Neural progenitor cell (in vitro differentiated cells): ENCODE measurements at regions not wholly inside any gene's neighbourhood (a gene's known extent, or its start where the extent isn't known, plus 50 kb on each side); places are given as distances from the start of the nearest gene placed in this dataset.

Source experiments
- DNase-seq: peaks from one replicate; pipeline ENCODE4 v3.0.0-alpha.2; 2016; ENCODE audit warnings: low spot score
- H2AFZ ChIP-seq: fragments of 200-600 bp; sonication (generic); replicated peaks from 2 replicates; pipeline ENCODE4 v1.6.1; 2016; ENCODE audit warnings: antibody characterized with exemption
- H3F3A ChIP-seq: fragments of 200-600 bp; sonication (generic); 2 replicates; pipeline ENCODE4 v1.6.1; 2016; ENCODE audit warnings: antibody characterized with exemption, low read depth
- H3K27ac ChIP-seq: fragments of 200-600 bp; sonication (generic); 2 replicates; pipeline ENCODE4 v1.5.1; 2016; ENCODE audit warnings: mild to moderate bottlenecking
- H3K27me3 ChIP-seq: fragments of 200-600 bp; sonication (generic); 2 replicates; pipeline ENCODE4 v1.6.1; 2016; ENCODE audit warnings: mild to moderate bottlenecking, moderate library complexity
- H3K36me3 ChIP-seq: fragments of 200-600 bp; sonication (generic); 2 replicates; pipeline ENCODE4 v1.5.1; 2016
- H3K4me1 ChIP-seq: fragments of 200-600 bp; sonication (generic); 2 replicates; pipeline ENCODE4 v1.6.1; 2016; ENCODE audit warnings: mixed run types
- H3K4me2 ChIP-seq: fragments of 200-600 bp; sonication (generic); 2 replicates; pipeline ENCODE4 v1.6.1; 2016
- H3K4me3 ChIP-seq: fragments of 200-600 bp; sonication (generic); 2 replicates; pipeline ENCODE4 v1.5.1; 2016
- H3K79me2 ChIP-seq: fragments of 200-600 bp; sonication (generic); 2 replicates; pipeline ENCODE4 v1.6.1; 2016; ENCODE audit warnings: low read depth
- H3K9ac ChIP-seq: fragments of 200-600 bp; sonication (generic); 2 replicates; pipeline ENCODE4 v1.6.1; 2016
- H3K9me3 ChIP-seq: fragments of 200-600 bp; sonication (generic); 2 replicates; pipeline ENCODE4 v1.5.1; 2016; ENCODE audit warnings: low read depth
- H4K20me1 ChIP-seq: fragments of 200-600 bp; sonication (generic); 2 replicates; pipeline ENCODE4 v1.6.1; 2016; ENCODE audit warnings: low read depth
- H3K27ac Mint-ChIP-seq: 3 replicates; pipeline ENCODE4 v1.8.0; 2021; ENCODE audit warnings: mixed read lengths
- H3K27me3 Mint-ChIP-seq: 2 replicates; pipeline ENCODE4 v1.8.0; 2022; ENCODE audit warnings: low read depth, mild to moderate bottlenecking, inconsistent platforms, moderate library complexity, mixed read lengths; ENCODE audit not compliant: insufficient read depth
- H3K36me3 Mint-ChIP-seq: 3 replicates; pipeline ENCODE4 v1.8.0; 2021; ENCODE audit warnings: mixed read lengths
- H3K4me1 Mint-ChIP-seq: 3 replicates; pipeline ENCODE4 v1.8.0; 2021; ENCODE audit warnings: mixed read lengths
- H3K4me3 Mint-ChIP-seq: 3 replicates; pipeline ENCODE4 v1.8.0; 2021; ENCODE audit warnings: mild to moderate bottlenecking, moderate library complexity, mixed read lengths
- H3K9me3 Mint-ChIP-seq: 3 replicates; pipeline ENCODE4 v1.8.0; 2020; ENCODE audit warnings: mixed read lengths
- CTCF ChIP-seq: fragments of 200-600 bp; sonication (generic); IDR thresholded peaks from 2 replicates; pipeline ENCODE4 v1.5.1; 2017; ENCODE audit warnings: antibody characterized with exemption, mild to moderate bottlenecking
- EZH2 ChIP-seq: fragments of 200-600 bp; sonication (generic); IDR thresholded peaks from 2 replicates; pipeline ENCODE4 v1.6.1; 2017; ENCODE audit warnings: antibody characterized with exemption, mild to moderate bottlenecking, moderate library complexity
- EZH2phosphoT487 ChIP-seq: fragments of 200-600 bp; sonication (generic); IDR thresholded peaks from 2 replicates; pipeline ENCODE4 v1.6.1; 2017; ENCODE audit warnings: antibody characterized with exemption

DNA sequence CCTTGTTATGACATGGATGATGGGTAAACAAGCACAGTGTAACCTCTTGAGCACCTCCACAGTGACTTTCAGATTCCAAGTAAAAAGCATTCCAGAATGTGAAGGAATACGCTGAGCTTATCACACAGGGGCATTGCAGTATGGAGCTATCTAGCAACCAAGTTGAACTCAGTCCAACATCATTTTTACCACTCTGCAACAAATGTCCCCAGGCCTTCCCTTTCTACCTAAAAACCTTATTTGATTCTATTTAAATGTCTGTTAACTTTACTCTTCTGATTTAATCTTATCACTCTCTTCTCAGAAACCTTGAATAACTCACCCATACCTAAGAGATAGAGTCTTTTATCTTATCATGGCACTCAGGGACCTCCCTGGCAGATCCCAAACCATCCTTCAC, 195.8 kb upstream of the CDYL start:
- no peak overlapping the region for H3K4me2 ChIP-seq
- H3K36me3 ChIP-seq = no peaks in the 10 kb centered on the region
- DNase-seq = no peak
- no peaks in the 10 kb centered on the region for H3K27me3 ChIP-seq
- H3K27me3 Mint-ChIP-seq = peaks cover 3% of the 10 kb centered on the region
- H3K4me1 ChIP-seq = peaks cover 9% of the 10 kb centered on the region
- H3K4me3 Mint-ChIP-seq = no peak overlapping the region
- no peaks in the 10 kb centered on the region for H3K9me3 ChIP-seq
- H4K20me1 ChIP-seq = no peaks in the 10 kb centered on the region
- H3K9ac ChIP-seq = no peak overlapping the region
- no peaks in the 10 kb centered on the region for H3F3A ChIP-seq
- no peak overlapping the region for H2AFZ ChIP-seq
- H3K36me3 Mint-ChIP-seq = no peaks in the 10 kb centered on the region
- H3K4me1 Mint-ChIP-seq = peaks cover 3% of the 10 kb centered on the region
- peaks cover 4% of the 10 kb centered on the region for H3K9me3 Mint-ChIP-seq
- no peaks in the 10 kb centered on the region for H3K79me2 ChIP-seq
- TF ChIP-seq CTCF (no peak), EZH2phosphoT487 (no peak), EZH2 (no peak)
- no peak overlapping the region for H3K4me3 ChIP-seq
- no peak overlapping the region for H3K27ac Mint-ChIP-seq
- no peak overlapping the region for H3K27ac ChIP-seq

GRCh38 chr6:4577406-4577805, 198.8 kb upstream of the CDYL start:
- no peaks in the 10 kb centered on the region for H3F3A ChIP-seq
- H3K36me3 ChIP-seq = no peaks in the 10 kb centered on the region
- no peak for TF ChIP-seq CTCF
- TF ChIP-seq EZH2phosphoT487 = no peak
- Mint-ChIP-seq H3K27ac (no peak overlapping the region), H3K36me3 (no peaks in the 10 kb centered on the region), H3K4me1 (peaks cover 3% of the 10 kb centered on the region), H3K4me3 (no peak overlapping the region), H3K27me3 (peaks cover 2% of the 10 kb centered on the region), H3K9me3 (peaks cover 4% of the 10 kb centered on the region)
- DNase-seq = no peak
- no peak overlapping the region for H3K9ac ChIP-seq
- peaks cover 9% of the 10 kb centered on the region for H3K4me1 ChIP-seq
- H3K4me2 ChIP-seq = no peak overlapping the region
- H2AFZ ChIP-seq = peak overlapping the region; percentile 40
- H4K20me1 ChIP-seq = no peaks in the 10 kb centered on the region
- no peak overlapping the region for H3K27ac ChIP-seq
- H3K4me3 ChIP-seq = no peak overlapping the region
- H3K9me3 ChIP-seq = no peaks in the 10 kb centered on the region
- H3K27me3 ChIP-seq = no peaks in the 10 kb centered on the region
- no peaks in the 10 kb centered on the region for H3K79me2 ChIP-seq

GRCh38 chr6:4575714-4576113, 200.5 kb upstream of the CDYL start:
- peaks cover 1% of the 10 kb centered on the region for H3K36me3 Mint-ChIP-seq
- no peak overlapping the region for H3K27ac Mint-ChIP-seq
- no peak for TF ChIP-seq EZH2phosphoT487
- TF ChIP-seq CTCF = no peak
- TF ChIP-seq EZH2 = no peak
- H3K36me3 ChIP-seq = no peaks in the 10 kb centered on the region
- H3K4me2 ChIP-seq = no peak overlapping the region
- no peak overlapping the region for H3K9ac ChIP-seq
- H2AFZ ChIP-seq = peak overlapping the region; percentile 45
- H3K4me3 Mint-ChIP-seq = no peak overlapping the region
- no peak overlapping the region for H3K27ac ChIP-seq
- no peaks in the 10 kb centered on the region for H3F3A ChIP-seq
- H3K9me3 Mint-ChIP-seq = peaks cover 4% of the 10 kb centered on the region
- H3K4me1 ChIP-seq = peaks cover 9% of the 10 kb centered on the region
- peaks cover 3% of the 10 kb centered on the region for H3K4me1 Mint-ChIP-seq
- peaks cover 2% of the 10 kb centered on the region for H3K27me3 Mint-ChIP-seq
- H3K27me3 ChIP-seq = no peaks in the 10 kb centered on the region
- peak; percentile 21 for DNase-seq
- peaks cover 8% of the 10 kb centered on the region for H3K9me3 ChIP-seq
- H3K4me3 ChIP-seq = no peak overlapping the region
- no peaks in the 10 kb centered on the region for H4K20me1 ChIP-seq
- H3K79me2 ChIP-seq = no peaks in the 10 kb centered on the region
